Upper lobe of right lung (tissue), 1 donor: ENCODE measurements at regions not wholly inside any gene's neighbourhood (a gene's known extent, or its start where the extent isn't known, plus 50 kb on each side); places are given as distances from the start of the nearest gene placed in this dataset.

Experiments used
- ATAC-seq: fragments of 200-7000 bp; cut with Tn5 transposase; one replicate; pipeline ENCODE4 v1.9.1; 2020; ENCODE audit warnings: mild to moderate bottlenecking, moderate library complexity
- DNase-seq: peaks from one replicate; pipeline ENCODE4 v3.0.0-alpha.2; 2020
- H3K27ac ChIP-seq: fragments of 200-600 bp; one replicate; pipeline ENCODE4 v1.8.0; 2022
- H3K27me3 ChIP-seq: fragments of 200-600 bp; one replicate; pipeline ENCODE4 v1.8.0; 2022; ENCODE audit warnings: mild to moderate bottlenecking
- H3K36me3 ChIP-seq: fragments of 200-600 bp; one replicate; pipeline ENCODE4 v1.8.0; 2022
- H3K4me1 ChIP-seq: fragments of 200-600 bp; one replicate; pipeline ENCODE4 v1.8.0; 2022
- H3K4me3 ChIP-seq: fragments of 200-600 bp; one replicate; pipeline ENCODE4 v1.8.0; 2022; ENCODE audit warnings: mild to moderate bottlenecking
- H3K9me3 ChIP-seq: fragments of 200-600 bp; one replicate; pipeline ENCODE4 v1.8.0; 2022
- intact Hi-C: fragments of 100-400 bp; cut with DNase I; formaldehyde crosslinking; loops from one replicate; pipeline ENCODE4 v1.11.0; 2022
- TF ChIP-seq, protein P1 (sequence below): fragments of 200-600 bp; IDR thresholded peaks from one replicate; pipeline ENCODE4 v1.8.0; 2022; ENCODE audit warnings: antibody characterized with exemption
- donor health status: DM: no; HTN: yes; CAD: no; lungs with severe emphysema.

DNA sequence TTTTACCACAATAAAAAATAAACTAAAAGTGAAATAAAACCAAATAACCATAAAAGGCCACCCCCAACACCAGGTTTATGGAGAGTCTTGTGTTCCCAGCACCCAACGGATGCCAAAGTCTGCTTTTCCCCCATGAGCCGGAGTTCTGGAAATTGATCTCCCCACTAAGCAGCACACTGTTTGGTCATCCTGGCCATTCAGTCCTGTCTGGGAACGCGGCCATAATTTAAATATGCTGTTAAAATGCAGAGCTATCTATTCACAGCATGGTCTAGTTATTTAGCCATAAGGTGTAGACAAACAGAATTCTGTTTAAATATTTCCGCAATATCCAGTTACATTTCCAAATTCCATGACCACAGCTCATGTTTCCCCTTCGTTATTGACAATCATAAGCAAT, 129.6 kb upstream of the TBL1X start:
- no peak overlapping the region for H3K27ac ChIP-seq
- intact Hi-C loops: no loop called here
- no peak for ATAC-seq
- H3K36me3 ChIP-seq: no peaks in the 10 kb centered on the region
- H3K27me3 ChIP-seq: no peaks in the 10 kb centered on the region
- TF ChIP-seq, protein P1, sequence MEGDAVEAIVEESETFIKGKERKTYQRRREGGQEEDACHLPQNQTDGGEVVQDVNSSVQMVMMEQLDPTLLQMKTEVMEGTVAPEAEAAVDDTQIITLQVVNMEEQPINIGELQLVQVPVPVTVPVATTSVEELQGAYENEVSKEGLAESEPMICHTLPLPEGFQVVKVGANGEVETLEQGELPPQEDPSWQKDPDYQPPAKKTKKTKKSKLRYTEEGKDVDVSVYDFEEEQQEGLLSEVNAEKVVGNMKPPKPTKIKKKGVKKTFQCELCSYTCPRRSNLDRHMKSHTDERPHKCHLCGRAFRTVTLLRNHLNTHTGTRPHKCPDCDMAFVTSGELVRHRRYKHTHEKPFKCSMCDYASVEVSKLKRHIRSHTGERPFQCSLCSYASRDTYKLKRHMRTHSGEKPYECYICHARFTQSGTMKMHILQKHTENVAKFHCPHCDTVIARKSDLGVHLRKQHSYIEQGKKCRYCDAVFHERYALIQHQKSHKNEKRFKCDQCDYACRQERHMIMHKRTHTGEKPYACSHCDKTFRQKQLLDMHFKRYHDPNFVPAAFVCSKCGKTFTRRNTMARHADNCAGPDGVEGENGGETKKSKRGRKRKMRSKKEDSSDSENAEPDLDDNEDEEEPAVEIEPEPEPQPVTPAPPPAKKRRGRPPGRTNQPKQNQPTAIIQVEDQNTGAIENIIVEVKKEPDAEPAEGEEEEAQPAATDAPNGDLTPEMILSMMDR: no peak
- DNase-seq: no peak
- no peaks in the 10 kb centered on the region for H3K4me1 ChIP-seq
- no peaks in the 10 kb centered on the region for H3K9me3 ChIP-seq
- no peak overlapping the region for H3K4me3 ChIP-seq

DNA sequence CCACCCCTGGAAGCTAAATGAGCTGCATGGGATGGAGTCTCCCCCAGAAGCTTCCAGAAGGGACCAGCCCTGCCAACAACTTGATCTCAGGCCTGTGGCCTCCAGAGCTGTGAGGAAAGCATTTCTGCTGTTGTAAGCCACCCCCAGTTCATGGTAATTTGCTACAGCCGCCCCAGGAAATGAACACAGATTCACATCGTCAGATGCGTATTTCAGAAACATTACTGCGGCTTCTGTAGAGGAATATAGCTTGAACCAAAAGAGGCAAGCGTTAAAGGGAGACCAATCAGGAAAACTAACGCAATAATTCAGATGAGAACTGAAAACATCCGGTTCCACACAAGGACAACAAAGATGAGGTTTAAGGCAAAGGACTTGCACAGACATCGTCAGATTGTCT, 128.4 kb upstream of the TBL1X start:
- no peak for ATAC-seq
- H3K9me3 ChIP-seq: no peaks in the 10 kb centered on the region
- H3K36me3 ChIP-seq: no peaks in the 10 kb centered on the region
- intact Hi-C loops: no loop called here
- H3K27me3 ChIP-seq: no peaks in the 10 kb centered on the region
- no peak overlapping the region for H3K27ac ChIP-seq
- TF ChIP-seq, protein P1: no peak
- H3K4me3 ChIP-seq: no peak overlapping the region
- DNase-seq: no peak
- H3K4me1 ChIP-seq: peaks cover 6% of the 10 kb centered on the region

DNA sequence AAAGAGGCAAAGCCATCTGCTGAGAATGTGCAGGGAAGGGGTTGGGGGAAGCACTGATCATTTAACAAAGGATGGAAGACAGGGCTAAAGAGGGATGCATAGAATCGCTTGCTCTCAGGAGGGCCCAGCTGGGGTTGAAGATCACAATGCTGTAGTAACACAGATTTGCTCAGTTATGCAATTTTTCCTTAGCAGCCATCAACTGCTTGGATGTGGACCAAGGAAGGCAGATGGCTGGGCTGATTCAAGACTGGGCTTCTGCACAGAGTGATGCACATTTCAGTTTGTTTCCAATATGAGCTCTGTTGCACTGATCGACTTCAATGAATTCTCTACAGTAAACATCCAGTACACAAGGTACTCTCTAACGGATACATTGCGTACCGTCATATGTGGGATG, 127.8 kb upstream of the TBL1X start:
- DNase-seq (no peak), ATAC-seq (no peak)
- TF ChIP-seq, protein P1: no peak
- Histone ChIP-seq H3K4me3 (no peak overlapping the region), H3K9me3 (no peaks in the 10 kb centered on the region), H3K27me3 (no peaks in the 10 kb centered on the region), H3K36me3 (no peaks in the 10 kb centered on the region), H3K27ac (no peak overlapping the region), H3K4me1 (peaks cover 6% of the 10 kb centered on the region)
- intact Hi-C loops: no loop called here

DNA sequence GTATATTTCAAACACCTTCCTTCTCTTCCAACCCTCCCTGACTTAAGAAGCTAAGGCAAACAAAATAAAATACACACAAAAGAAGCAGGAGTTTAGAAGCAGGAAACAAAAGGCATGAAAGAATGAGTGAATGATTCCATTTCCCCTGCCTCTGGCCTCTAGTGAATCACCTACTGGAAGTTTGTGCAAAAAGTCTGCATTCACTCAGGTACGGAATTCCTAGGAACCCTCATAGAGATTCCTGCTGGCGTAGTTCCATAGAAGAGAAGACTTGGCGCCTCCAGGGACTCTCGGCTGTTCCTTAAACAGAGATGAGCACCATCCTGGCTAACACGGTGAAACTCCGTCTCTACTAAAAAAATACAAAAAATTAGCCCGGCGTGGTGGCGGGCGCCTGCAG, 125.9 kb upstream of the TBL1X start:
- no peaks in the 10 kb centered on the region for H3K9me3 ChIP-seq
- TF ChIP-seq, protein P1: no peak
- ATAC-seq (no peak), DNase-seq (no peak)
- no peaks in the 10 kb centered on the region for H3K36me3 ChIP-seq
- intact Hi-C loops: no loop called here
- no peak overlapping the region for H3K4me3 ChIP-seq
- no peak overlapping the region for H3K27ac ChIP-seq
- H3K4me1 ChIP-seq: peaks cover 6% of the 10 kb centered on the region
- no peaks in the 10 kb centered on the region for H3K27me3 ChIP-seq

DNA sequence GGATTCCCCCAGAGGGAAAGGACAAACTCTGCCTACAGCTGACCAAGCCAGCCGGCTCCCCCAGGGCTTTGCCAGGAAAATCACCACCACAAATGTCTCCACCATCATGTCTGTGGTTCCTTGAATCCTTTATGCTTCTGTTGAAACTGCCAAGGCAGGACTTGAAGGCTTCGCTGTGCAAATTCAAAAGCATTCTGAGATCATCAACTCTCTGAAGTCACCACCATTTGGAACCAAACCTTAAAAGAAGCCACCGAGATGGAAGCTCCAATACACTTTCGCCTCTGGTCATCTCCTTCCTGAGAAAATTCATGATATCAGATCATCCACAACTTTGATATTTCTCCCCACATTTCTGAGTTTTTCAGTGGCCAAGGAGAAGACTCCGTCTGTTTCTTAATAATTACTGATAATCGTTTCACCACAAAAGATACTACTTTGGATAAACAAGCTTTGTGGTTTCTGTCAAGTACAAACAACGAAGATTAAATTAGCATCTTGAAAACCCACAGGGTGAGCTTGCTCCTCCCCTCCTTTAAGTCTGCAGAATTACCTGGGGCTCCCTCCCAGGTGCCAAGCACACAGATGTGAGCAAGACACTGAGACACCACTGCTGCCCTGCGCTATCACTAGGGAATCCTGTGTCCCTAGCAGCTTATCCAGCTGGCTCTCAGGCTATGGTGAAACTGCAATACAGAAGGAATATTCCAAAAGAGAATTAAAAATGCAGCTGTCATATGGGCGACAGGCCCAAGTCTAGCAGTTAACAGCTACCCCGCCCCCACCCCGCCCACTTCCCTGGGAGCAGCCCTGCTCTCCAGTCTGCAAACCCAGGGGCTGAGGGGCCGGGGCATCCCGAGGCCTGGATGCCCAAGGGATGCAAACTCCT, 125.0 kb upstream of the TBL1X start:
- intact Hi-C loops: no loop called here
- Histone ChIP-seq H3K4me3 (no peak overlapping the region), H3K27ac (no peak overlapping the region), H3K36me3 (no peaks in the 10 kb centered on the region), H3K4me1 (peaks cover 6% of the 10 kb centered on the region), H3K9me3 (no peaks in the 10 kb centered on the region), H3K27me3 (no peaks in the 10 kb centered on the region)
- TF ChIP-seq, protein P1: no peak
- DNase-seq: no peak
- no peak for ATAC-seq
